ENCODE measurements at regions not wholly inside any gene's neighbourhood (a gene's known extent, or its start where the extent isn't known, plus 50 kb on each side); places are given as distances from the start of the nearest gene placed in this dataset.

DNA sequence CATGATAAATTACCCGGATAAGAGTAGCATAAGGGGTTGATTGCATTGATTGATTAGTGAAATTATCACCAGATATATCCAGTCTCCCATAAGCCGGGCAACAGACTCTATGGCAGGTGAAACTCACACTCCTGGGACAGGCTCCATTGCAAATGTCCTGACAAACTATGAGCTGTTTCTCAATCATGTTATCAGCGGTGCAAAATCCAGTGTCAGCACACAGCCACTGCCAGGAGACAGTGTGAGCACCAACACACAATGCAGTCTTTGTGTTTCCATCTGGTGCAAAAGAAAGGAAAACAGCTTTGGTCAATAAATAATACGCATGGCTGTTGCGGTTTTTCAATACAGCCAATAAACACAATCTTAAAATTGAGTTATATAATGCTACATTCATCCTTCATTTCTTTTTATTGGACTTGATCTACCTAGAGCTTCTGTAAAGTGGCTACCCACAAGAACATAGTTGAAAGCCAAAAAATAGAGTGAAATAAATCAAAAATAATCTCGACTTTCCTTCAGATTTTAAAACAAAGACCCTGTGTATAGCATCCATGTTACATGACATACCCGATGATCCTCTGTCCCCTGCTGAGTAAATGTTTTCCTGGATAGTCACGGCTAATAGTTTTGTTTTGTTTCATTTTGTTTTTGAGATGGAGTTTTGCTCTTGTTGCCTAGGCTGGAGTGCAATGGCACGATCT is 64.3 kb upstream of the AFDN start:
- DNase-seq (ENCODE audit: low spot score): no peak

GRCh38 chr6:167763056-167763944 is 63.4 kb upstream of the AFDN start:
- no peak for DNase-seq (ENCODE audit: low spot score)
- TF ChIP-seq, protein P1, sequence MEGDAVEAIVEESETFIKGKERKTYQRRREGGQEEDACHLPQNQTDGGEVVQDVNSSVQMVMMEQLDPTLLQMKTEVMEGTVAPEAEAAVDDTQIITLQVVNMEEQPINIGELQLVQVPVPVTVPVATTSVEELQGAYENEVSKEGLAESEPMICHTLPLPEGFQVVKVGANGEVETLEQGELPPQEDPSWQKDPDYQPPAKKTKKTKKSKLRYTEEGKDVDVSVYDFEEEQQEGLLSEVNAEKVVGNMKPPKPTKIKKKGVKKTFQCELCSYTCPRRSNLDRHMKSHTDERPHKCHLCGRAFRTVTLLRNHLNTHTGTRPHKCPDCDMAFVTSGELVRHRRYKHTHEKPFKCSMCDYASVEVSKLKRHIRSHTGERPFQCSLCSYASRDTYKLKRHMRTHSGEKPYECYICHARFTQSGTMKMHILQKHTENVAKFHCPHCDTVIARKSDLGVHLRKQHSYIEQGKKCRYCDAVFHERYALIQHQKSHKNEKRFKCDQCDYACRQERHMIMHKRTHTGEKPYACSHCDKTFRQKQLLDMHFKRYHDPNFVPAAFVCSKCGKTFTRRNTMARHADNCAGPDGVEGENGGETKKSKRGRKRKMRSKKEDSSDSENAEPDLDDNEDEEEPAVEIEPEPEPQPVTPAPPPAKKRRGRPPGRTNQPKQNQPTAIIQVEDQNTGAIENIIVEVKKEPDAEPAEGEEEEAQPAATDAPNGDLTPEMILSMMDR (IDR thresholded peaks at IDR 0.05; ENCODE audit: extremely low read depth, missing control alignments): no peak

More for the DNA sequence above, 64.3 kb upstream of the AFDN start:
- TF ChIP-seq, protein P1 (IDR thresholded peaks at IDR 0.05; ENCODE audit: extremely low read depth, missing control alignments): no peak

DNA sequence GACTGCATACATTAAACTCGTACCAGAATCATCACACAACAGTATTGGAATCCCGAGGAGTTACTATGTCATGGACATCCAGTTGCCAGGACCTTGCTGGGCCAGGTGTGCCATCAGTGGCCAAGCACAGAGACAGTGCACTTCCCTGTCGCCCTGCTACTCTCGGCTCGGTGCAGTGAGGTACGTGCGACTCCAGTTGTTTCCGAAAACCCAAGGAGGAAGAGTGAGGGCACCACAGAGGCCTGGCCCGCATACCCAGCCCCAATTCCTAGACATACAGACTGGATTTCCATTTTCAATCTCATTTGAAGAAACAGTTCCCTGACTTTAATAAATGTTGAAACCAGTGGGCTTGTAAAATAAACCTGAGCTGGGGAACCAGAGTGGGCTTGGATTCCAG is 62.5 kb upstream of the AFDN start:
- no peak for DNase-seq (ENCODE audit: low spot score)
- TF ChIP-seq, protein P1 (IDR thresholded peaks at IDR 0.05; ENCODE audit: extremely low read depth, missing control alignments): no peak

DNA sequence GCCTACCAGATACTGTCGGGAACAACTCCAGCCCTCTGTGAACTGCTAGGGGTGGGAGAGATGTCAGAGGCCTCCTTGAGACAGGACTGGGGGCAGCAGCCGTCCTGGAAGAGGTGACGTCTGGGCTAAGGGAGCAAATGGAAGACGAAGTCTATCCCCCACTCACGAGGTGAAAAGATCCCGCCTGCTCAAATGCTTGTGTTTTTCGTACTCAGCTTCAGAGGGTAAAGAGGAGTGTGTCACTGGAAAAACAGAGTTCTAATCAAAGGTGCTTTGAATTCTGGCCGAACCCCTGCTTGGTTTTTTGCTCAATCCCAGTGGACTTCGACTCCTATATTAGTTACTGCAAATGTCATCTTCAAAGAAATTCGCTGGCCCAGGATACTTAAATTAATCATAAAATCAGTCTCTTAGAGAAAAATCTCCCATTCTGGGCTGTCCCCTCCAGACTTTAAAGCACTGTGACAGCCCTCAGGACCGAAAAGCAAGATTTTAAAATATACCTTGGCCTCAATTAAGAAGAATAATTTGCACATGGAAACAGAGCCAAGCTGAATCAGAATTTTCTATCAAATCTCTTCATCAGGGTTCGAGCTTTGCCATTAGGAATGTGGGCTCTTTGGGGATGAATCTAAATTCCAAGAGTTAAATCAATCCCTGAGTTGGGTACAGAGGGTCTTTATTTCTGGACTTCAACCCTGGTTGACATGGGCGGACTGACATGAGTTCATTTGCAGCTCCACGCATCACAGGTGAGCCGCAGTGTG is 61.8 kb upstream of the AFDN start:
- TF ChIP-seq, protein P1 (IDR thresholded peaks at IDR 0.05; ENCODE audit: extremely low read depth, missing control alignments): no peak
- DNase-seq (ENCODE audit: low spot score): no peak

DNA sequence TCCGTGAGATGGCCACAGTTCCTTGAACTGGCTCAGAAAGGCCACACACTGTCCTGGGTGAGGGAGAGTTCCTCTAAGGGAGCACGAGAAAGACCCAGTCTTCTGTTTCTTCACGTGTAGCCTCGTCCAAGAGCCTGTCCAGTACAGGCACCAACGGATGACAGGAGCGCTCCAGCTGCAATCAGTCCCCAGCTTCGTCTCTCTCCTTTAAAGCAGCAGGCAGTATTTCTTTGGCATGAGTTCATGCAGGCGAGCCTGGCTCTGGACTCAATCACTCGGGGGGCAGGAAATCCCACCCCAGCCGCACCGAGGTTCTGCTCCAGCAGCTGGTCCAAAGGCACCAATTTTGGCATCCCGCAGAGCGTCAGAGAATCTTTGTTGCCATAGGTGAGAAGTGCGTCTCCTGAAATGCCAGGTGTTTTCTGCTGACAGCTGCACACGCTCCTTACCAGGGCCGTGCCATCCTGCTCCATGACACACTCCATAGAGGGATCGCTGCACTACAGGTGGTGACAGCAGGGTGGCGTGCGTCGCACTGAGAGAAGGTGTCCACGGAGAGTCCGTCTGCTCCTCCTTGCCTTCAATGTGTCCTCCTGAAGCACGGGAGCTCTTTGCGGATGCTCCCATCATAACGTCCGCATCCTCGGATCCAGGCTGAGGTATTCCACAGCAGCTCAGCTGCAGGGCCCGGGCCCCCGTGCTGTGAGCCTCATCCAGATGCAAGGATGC is 59.6 kb upstream of the AFDN start:
- TF ChIP-seq, protein P1 (IDR thresholded peaks at IDR 0.05; ENCODE audit: extremely low read depth, missing control alignments): no peak
- no peak for DNase-seq (ENCODE audit: low spot score)

DNA sequence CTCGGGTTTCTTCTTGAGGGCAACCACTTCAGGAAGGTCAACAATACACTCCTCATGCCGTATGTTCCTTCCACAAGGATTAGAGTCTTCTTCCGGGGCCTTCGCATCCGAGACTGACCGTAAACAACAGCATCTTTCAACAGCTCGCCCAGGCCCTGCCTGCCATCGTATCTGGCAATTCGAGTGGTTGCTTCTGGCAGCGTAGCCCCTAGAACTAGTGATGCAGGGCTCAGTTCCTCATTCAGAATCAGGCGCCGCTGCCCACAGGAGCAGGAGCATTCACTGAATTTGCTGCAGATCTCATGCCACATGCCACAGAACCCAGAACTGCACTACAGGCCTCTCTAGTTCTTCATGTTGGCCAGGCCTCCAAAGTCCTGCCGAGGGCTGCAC is 59.0 kb upstream of the AFDN start:
- no peak for DNase-seq (ENCODE audit: low spot score)
- TF ChIP-seq, protein P1 (IDR thresholded peaks at IDR 0.05; ENCODE audit: extremely low read depth, missing control alignments): no peak

All from GM20000 (cell line).